HEK293T (cell line): ENCODE measurements at regions not wholly inside any gene's neighbourhood (a gene's known extent, or its start where the extent isn't known, plus 50 kb on each side); places are given as distances from the start of the nearest gene placed in this dataset.

Experiments
- BHLHE40 ChIP-seq: fragments of 450-650 bp; IDR thresholded peaks from 2 replicates; pipeline ENCODE4 v1.6.1; 2016; ENCODE audit warnings: mild to moderate bottlenecking, moderate library complexity, borderline replicate concordance
- ELF4 ChIP-seq: fragments of 450-650 bp; IDR thresholded peaks from 2 replicates; pipeline ENCODE4 v1.6.1; 2017; ENCODE audit warnings: antibody characterized with exemption
- HDGF ChIP-seq: fragments of 450-650 bp; IDR thresholded peaks from 2 replicates; pipeline ENCODE4 v1.6.1; 2017; ENCODE audit warnings: antibody characterized with exemption, borderline replicate concordance
- SUZ12 ChIP-seq: fragments of 450-650 bp; IDR thresholded peaks from 2 replicates; pipeline ENCODE4 v1.6.1; 2016; ENCODE audit warnings: mild to moderate bottlenecking
- TF ChIP-seq, protein P1 (sequence below): fragments of 450-650 bp; IDR thresholded peaks from 2 replicates; pipeline ENCODE4 v1.6.1; 2016

DNA sequence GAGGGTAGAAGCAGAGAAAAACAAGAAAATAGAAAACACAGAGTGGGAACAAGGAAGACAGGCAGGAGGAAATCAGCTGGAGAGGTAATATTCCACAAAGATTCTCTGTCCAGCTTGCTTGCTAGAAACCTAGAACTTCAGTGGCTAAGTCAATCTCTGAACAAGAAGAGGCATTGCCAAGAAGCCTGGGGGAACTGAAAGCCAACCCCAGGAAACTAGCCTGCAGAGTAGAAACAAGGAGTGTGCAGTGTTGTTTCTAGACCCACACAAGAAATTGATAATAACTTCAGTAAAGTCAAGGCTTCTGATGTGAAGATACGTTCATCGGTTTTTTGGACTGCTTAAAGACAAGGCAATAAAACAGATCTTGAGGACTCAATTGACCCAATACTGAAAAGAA lies 234.5 kb upstream of the MAP3K1 start:
- TF ChIP-seq BHLHE40 (no peak), SUZ12 (no peak), ELF4 (no peak), HDGF (no peak)
- TF ChIP-seq, protein P1, sequence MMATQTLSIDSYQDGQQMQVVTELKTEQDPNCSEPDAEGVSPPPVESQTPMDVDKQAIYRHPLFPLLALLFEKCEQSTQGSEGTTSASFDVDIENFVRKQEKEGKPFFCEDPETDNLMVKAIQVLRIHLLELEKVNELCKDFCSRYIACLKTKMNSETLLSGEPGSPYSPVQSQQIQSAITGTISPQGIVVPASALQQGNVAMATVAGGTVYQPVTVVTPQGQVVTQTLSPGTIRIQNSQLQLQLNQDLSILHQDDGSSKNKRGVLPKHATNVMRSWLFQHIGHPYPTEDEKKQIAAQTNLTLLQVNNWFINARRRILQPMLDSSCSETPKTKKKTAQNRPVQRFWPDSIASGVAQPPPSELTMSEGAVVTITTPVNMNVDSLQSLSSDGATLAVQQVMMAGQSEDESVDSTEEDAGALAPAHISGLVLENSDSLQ, result no peak
